NCI-H345 treated with DMSO at 0.1 percent for 48 hours (cell line): ENCODE measurements at regions not wholly inside any gene's neighbourhood (a gene's known extent, or its start where the extent isn't known, plus 50 kb on each side); places are given as distances from the start of the nearest gene placed in this dataset.
"Not testable (repeated sequence)": the region's sequence is repeated elsewhere in the genome, so short reads cannot be mapped to it uniquely, and the experiment has no call there.

Experiments used
- DNase-seq: peaks from one replicate; lab custom pipeline; 2025; ENCODE audit not compliant: unreplicated experiment; lab: John Stamatoyannopoulos, UW

DNA sequence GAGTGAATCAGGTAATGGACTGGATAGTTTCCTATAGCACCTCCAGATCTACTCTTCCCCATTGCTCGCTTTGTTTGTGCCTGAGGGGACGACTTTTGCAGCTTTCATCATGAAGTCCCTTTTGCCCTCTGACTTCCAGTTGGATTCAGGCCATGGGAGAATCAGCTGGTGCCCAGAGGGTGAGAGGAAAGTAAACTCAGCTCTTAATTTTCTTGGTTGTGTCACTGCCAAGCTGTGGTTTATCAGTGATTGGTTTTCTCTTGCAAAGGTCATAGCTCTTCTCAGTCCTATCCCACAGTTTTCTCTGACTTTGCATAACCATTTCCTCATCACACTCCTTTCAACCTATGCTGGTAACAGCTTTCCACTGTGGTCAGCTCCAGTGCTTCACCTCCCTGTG lies 200.1 kb downstream of the KCNJ2 start:
- no peak for DNase-seq

GRCh38 chr17:70370816-70371215 lies 201.5 kb downstream of the KCNJ2 start:
- DNase-seq = no peak

GRCh38 chr17:70373369-70373768 lies 204.0 kb downstream of the KCNJ2 start:
- no peak for DNase-seq

GRCh38 chr17:70374496-70374895 lies 205.2 kb downstream of the KCNJ2 start:
- no peak for DNase-seq

GRCh38 chr17:70375406-70375805 lies 206.1 kb downstream of the KCNJ2 start:
- DNase-seq = no peak

DNA sequence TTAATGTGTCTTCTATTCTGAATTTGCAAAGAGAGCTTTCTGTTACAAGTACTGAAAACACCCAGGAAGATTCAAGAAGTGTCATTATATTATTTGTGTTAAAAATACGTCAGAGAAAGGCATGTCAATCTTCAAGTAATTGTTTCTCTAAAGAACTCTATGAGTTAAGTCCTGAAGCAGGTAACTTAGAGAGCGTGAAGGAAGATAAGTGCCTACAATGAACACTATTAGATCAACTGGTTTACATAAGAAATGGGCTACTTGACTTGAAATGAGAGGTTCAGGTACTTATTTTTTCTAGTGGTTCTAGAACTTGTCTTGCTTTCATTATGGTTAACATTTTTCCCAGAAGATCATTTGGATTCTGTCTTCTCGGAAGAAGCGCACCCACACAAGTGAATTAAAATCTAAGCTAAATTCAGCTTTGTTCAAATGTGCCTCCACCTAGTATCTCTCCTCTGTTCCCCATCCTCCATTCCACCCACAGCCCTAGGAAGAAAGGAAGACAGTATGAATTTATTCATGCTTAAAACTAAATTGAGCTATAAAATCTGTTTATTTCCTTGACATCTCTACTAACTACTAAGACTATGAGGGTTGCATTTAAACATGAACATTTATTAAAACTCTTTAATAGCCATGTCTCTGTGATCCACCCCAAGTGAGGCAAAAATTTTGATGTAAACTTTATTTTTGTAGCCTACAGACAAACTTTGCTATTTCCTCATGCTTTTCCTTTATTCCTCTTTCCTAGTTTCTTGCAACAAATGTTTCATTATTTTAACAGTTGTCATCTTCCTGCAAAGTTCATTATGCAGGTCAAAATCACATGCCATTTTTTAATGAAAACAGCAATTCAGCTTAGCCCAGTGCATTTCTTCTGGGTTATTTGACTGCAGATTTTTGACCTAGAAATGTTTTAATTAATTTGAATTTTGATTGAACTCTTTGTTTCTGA lies 206.8 kb downstream of the KCNJ2 start:
- DNase-seq = no peak

DNA sequence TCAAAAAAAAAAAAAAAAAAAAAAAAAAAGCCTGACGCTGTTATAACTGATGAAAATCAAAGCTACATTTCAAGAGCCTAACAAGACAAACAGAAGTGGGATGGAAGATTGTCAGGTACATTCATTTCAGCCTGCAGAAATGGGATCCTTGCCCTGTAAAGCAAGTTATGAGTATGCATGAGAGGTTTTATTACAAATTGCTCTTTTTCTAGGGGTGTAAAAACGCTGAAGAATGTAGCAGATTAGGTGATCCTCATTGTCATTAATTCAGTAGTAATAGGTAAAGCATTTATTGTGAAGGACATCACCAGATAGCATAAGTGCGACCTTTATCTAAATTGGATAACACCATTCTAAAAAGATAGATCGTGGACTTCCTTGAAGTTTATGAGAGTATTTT lies 208.3 kb downstream of the KCNJ2 start:
- no peak for DNase-seq

DNA sequence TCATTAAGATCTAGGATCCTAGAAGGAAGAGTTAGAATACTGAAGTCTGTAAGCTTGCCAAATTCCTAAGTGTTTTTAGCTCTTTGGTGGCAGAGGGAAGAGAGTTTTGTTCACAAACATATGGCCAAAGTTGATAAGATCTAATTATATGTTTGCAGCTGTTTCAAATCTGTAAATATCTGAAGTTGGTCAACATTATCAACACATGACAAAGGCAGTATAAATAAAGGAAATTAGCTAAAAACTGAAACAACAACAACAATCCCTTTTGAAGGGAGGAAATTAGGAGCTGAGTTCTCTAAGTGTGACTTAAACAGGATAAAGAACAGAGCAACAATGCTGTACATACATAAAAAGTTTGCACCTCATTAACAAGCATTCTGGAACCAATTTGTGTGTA lies 208.7 kb downstream of the KCNJ2 start:
- no peak for DNase-seq

DNA sequence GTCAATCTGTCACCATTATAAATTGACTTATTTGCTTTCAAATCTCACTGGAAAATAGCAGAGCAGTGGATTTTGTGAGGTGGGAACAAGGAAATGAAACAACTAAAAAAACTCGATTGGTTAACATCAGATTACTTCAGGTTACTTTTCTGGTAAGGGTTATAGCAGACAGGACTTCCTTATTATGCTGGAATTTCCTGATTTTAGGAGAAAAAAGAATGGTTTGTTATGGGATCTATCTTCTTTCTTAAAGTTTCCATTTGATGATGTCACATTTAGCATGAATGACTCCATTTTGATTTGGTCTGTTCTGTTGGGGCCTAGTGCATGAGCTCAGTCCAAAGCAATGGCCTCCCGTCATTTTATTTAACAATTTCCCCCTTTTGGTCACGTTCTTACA lies 210.6 kb downstream of the KCNJ2 start:
- no peak for DNase-seq

GRCh38 chr17:70381916-70382315 lies 212.6 kb downstream of the KCNJ2 start:
- not testable (repeated sequence) for DNase-seq

DNA sequence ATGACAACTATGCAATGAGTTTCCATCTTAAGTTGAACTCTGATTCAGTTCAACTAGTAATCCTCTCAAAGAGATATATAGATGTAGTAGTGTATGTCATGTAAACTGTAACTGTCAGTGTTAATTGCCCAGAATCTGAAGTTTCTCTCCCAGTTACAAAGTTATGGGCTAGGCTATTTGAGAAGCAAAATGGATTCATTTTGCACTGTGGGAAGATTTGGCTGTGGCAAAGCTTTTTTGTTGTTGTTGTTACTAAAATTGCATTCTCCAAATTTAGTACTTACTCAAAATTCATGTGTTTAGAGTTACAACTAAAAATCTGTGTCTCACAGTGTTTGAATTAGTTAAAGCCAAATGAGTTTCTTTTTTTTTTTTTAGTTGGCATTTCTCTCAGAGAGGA lies 219.0 kb downstream of the KCNJ2 start:
- no peak for DNase-seq

DNA sequence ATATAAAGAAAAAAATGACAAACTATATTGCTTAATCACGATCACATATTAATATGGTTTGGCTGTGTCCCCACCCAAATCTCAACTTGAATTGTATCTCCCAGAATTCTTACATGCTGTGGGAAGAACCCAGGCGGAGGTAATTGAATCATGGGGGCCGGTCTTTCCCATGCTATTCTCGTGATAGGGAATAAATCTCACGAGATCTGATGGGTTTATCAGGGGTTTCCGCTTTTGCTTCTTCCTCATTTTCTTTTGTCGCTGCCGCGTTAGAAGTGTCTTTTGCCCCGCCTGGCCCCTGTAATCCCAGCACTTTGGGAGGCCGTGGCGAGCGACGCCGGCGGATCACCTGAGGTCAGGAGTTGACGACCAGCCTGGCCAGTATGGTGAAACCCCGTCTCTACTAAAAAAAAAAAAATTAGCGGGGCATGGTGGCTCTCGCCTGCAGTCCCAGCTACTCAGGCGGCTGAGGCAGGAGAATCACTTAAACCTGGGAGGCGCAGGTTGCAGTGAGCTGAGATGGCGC lies 220.0 kb downstream of the KCNJ2 start:
- DNase-seq = not testable (repeated sequence)

- DNase-seq = no peak
Measured at GRCh38 chr17:70390049-70390448, 220.7 kb downstream of the KCNJ2 start.

GRCh38 chr17:70394473-70395232 lies 225.3 kb downstream of the KCNJ2 start:
- no peak for DNase-seq

- DNase-seq = no peak
Measured at GRCh38 chr17:70405492-70406220, 236.3 kb downstream of the KCNJ2 start.

DNA sequence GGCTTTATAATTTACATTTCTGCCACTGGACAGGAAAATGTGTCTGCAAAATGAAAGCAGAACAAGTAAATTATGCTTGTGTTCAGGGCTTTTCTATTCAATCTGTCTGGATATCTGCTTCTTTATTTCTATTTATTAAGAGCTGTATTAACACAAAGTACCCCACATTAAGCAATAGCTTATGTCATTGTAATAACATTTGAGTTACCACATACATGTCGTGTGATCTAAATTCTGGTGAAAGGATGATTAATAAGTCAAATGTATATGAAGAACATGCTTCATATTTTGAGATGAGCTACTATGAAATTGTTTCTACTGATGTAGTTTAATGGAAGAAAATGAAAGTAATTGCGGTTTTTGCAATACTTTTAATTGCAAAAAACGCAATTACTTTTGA lies 238.2 kb downstream of the KCNJ2 start:
- no peak for DNase-seq

DNA sequence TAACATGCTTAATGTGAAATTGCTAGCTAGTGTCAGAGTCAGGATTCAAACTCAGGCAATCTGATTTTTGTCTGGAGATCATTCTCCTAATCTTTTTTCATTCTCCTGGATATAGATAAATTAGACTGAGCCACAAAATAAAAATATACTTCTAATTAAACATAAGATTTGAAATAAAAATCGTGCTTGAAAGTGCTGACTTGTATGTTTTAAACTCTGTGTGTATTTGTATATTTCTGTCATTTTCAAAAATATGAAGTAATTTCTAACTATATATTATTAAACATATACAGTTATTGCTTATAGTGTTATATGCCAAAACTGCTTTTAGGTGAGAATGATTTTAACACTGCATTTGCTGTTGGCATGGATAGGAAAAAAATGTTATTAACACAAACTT lies 239.4 kb downstream of the KCNJ2 start:
- DNase-seq = no peak

GRCh38 chr17:70414300-70414699 lies 245.0 kb downstream of the KCNJ2 start:
- no peak for DNase-seq

- no peak for DNase-seq
Measured at GRCh38 chr17:70420861-70421445, 251.6 kb downstream of the KCNJ2 start.

DNA sequence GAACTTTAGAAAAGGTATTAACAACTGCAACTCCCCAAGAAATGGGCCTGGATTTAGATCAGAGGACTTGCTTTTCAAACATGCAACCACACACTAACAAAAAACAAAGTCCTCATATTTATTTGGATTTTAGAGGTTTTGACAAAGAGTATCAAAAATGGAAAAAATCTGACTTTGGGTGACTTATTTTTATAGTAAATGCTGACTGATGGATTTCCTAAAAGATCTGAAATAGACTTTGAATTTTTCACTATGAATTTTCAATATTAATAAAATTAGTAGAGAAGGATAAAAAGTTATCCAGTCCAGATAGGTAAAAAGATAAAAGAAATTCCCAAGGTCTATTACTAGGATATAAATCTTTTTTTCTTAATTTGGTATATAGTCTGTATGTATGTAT lies 253.5 kb downstream of the KCNJ2 start:
- DNase-seq = no peak

DNA sequence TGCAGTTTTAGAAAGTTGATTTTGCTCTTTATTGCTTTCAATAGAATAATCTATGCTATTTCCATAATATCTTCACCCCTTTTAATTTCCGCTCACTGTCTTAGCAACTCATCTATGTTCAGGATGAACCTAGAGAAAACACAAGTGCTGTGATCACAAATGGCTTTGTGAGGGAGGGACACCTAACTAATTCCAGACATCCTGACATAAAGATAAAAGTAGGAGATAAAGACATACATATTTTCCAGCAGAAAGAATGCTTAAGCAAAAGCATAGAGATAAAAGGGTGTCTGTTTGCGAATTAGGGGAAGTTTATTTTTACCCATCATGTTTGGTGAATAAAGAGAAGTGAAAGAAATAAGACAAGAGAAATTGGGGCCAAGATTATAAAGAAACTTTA lies 254.2 kb downstream of the KCNJ2 start:
- no peak for DNase-seq
